ENCODE measurements at regions not wholly inside any gene's neighbourhood (a gene's known extent, or its start where the extent isn't known, plus 50 kb on each side); places are given as distances from the start of the nearest gene placed in this dataset.
"Not testable (repeated sequence)": the region's sequence is repeated elsewhere in the genome, so short reads cannot be mapped to it uniquely, and the experiment has no call there.

DNA sequence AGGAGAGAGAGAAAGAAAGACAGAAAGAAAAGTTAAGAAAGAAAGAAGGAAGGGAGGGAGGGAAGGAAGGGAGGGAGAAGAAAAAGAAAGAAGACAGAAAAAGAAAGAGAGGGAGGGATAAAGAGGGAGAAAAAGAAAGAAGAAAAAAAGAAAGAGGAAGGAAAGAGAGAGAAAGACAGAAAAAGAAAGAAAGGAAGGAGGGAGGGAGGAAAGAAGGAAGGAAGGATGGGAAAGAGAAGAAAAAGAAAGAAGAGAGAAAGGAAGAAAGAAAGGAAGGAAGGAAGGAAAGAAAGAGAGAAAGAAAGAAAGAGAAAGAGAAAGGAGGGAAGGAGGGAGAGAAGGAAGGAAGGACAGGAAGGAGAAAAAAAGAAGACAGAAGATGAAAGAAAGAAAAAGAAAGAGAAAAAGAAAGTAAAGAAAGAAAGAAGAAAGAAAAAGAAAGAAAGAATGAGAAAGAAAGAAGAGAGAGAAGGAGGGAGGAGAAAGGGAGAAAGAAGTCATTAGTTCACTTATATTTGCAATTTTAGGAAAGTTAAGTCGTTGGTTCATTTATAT, 567.2 kb upstream of the CBLB start:
- DNase-seq = no peak
- intact Hi-C loops (cut with DNase I) = no loop called here

GRCh38 chr3:106438887-106439286, 570.1 kb upstream of the CBLB start:
- intact Hi-C loops (cut with DNase I) = no loop called here
- DNase-seq = peak in 2 of 42 donors; percentile 18 to 30

DNA sequence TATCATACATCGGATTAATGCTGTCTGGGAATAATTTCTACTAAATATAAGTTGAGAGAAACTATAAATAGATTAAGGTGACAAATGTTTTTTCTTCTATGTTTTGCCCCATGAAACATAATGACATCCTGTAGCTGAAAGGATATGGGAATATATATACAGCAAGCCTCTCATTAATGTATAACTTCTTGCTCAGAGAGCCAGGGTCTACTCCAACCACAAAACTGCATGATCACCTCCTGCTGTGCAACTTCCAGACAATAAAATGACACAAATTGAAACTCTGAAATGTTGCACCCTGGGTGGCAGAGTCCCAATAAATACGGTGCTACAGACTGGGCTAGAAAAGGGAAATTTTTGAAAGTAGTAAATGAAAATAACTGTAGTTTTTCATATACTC, 571.9 kb upstream of the CBLB start:
- DNase-seq = no peak
- intact Hi-C loops (cut with DNase I) = no loop called here

- no peak for DNase-seq
- intact Hi-C loops (cut with DNase I) = no loop called here
Observed at GRCh38 chr3:106446271-106446670, 577.5 kb upstream of the CBLB start.

- DNase-seq = no peak
- intact Hi-C loops (cut with DNase I) = no loop called here
Observed at GRCh38 chr3:106447723-106448301, 579.0 kb upstream of the CBLB start.

GRCh38 chr3:106448372-106448966, 579.7 kb upstream of the CBLB start:
- intact Hi-C loops (cut with DNase I); DNase-seq: not testable (repeated sequence)

GRCh38 chr3:106452096-106452495, 583.3 kb upstream of the CBLB start:
- peak in 5 of 42 donors; percentile 8 to 38 (median 15) for DNase-seq
- intact Hi-C loops (cut with DNase I) = no loop called here

- DNase-seq = no peak
Observed at GRCh38 chr3:106454497-106454896, 585.7 kb upstream of the CBLB start.

GRCh38 chr3:106457281-106458180, 588.7 kb upstream of the CBLB start:
- DNase-seq = peak in 10 of 42 donors; percentile 22 to 73 (median 30)
- intact Hi-C loops (cut with DNase I) = no loop called here

More at GRCh38 chr3:106454497-106454896, 585.7 kb upstream of the CBLB start:
- intact Hi-C loops (cut with DNase I) = no loop called here

DNA sequence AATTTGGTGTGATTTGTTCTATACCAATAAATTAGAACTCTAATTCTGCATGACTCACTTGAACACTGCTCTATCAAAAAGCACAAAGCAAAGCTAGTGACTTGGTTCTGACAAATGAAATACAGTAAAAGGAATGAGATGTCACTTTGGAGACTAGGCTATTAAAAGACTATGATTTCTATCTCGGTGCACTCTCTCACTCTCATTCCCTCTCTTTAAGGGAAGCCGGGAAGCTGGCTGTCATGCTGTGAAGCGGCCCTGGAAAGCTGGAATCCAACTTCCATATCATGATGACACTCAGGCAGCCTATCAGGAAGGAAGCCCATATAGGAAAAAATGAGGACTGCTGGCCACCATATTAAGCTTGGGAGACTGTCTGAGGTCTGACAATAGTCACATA, 590.1 kb upstream of the CBLB start:
- intact Hi-C loops (cut with DNase I) = no loop called here
- DNase-seq = peak in 15 of 42 donors; percentile 10 to 59 (median 31)

DNA sequence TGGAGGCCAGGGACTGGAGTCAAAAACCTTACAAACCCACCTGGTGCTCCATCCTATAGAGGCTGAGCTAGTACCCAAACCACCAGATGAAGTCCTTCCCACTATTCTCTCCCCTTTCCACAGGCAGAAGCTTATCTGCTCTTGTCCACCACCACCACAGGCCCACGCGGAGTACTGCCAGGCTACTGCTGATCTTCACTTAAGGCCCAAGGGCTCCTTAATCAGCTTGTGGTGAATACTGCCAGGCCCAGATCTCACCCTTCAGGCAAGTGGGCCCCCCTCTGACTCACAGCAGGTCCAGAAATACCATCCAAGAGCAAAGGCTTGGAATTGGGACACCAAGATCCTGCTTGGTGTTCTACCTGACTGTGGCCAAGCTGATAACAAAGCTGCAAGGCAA, 598.1 kb upstream of the CBLB start:
- DNase-seq = no peak

DNA sequence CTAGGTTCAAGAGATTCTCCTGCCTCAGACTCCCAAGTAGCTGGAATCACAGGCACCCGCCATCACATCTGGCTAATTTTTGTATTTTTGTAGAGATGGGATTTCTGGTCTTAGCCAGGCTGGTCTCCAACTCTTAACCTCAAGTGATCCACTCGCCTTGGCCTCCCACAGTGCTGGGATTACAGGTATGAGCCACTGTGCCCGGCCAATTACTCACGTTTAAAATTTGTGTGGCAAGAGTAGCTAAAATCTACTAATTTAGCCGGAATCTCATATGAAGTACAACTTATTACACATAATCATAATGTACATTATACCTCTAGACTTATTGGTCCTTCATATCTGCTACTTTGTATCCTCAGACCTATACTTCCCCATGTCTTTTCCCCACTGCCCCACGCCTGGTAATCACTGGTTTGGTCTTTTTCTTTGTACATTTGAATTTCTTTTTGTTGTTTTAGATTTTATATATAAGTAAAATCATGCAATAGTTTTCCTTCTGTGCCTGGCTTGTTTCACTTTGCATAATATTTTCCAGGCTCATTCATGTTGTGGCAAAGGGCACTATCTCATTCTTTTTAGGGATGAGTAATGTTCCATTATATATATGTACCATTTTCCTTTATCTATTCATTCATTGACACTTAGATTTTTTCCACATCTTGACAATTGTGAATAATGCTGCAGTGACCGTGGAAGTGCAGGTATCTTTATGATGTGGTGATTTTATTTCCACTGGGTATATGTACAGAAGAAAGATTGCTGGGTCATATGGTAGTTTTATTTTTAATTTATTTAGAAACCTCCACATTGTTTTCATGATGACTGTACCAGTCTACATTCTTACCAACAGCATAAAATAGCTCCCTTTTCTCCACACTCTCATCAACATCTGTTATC, 605.0 kb upstream of the CBLB start:
- intact Hi-C loops (cut with DNase I) = no loop called here
- DNase-seq = no peak

More for the DNA sequence above, 598.1 kb upstream of the CBLB start:
- intact Hi-C loops (cut with DNase I) = no loop called here

DNA sequence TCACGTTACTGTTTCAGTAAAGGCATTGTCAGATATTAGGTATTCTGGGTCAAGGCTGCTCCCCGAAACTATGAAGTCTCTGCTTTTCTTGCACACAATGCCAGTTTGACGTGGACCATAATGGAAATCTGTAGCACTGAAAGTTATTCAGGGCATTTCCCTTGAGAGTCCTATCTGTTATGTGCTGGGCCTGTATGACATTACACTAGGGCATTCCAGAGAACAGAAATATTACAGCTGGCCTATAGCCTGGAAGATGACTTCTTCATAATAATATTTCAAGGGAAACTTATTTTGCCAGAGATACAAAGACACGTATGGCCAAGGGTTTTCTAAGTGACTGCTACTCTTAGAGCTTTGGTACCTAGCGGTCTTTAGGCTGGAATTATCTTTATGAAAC, 613.6 kb upstream of the CBLB start:
- DNase-seq = no peak
- intact Hi-C loops (cut with DNase I) = no loop called here

DNA sequence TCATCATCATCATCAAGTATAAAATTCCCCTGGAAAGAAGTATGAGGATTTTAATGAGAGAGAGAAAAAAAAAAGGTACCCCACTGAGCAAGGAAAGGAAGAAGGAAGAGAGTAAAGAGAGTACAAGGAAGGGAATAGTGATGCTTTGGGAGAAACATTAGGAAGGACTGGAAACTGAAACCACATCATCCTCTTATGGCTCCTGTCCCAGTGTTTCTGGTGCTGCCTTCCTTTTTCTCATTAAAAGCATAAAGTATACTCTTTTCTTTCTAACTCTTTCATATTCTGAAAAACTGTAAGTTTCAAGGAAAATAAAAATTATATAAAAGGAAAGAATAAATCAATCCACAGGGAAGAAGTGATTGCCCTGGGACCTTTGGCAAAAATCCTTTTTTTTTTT, 616.4 kb upstream of the CBLB start:
- no peak for DNase-seq
- intact Hi-C loops (cut with DNase I) = no loop called here

- intact Hi-C loops (cut with DNase I) = no loop called here
- no peak for DNase-seq
Observed at GRCh38 chr3:106485802-106486201, 617.0 kb upstream of the CBLB start.

DNA sequence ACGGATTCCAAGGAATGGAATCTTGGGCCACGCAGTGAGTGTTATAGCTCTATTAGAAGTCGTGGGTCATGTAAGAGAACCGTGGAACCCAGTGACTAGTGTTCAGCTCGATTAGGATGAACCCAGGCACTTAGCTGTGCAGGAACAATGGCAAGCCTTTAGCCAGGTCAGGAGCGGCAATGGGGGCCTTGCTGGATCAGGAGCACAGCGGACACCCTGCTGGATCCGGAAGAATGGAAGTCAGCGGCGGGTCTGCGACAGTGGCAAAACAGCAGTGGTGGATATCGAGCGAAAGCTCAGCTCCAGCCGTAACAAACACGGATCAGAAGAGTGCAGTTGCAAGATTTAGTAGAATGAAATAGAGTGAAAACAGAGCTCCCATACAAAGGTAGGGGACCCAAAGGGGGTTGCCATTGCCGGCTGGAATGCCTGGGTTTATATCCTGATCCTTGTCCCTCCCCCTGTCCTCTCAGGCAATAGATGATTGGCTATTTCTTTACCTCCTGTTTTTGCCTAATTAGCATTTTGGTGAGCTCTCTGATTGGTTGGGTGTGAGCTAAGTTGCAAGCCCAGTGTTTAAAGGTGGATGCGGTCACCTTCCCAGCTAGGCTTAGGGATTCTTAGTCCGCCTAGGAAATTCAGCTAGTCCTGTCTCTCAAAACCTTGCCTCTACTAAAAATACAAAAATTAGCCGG, 618.3 kb upstream of the CBLB start:
- DNase-seq; intact Hi-C loops (cut with DNase I): not testable (repeated sequence)

- intact Hi-C loops (cut with DNase I) = no loop called here
- DNase-seq = no peak
Observed at GRCh38 chr3:106488331-106488730, 619.5 kb upstream of the CBLB start.

- intact Hi-C loops (cut with DNase I) = no loop called here
Observed at GRCh38 chr3:106491796-106492195, 623.0 kb upstream of the CBLB start.

More at GRCh38 chr3:106491796-106492195, 623.0 kb upstream of the CBLB start:
- no peak for DNase-seq
